Fibroblast of lung (primary cell): ENCODE measurements at regions not wholly inside any gene's neighbourhood (a gene's known extent, or its start where the extent isn't known, plus 50 kb on each side); places are given as distances from the start of the nearest gene placed in this dataset.

ENCODE experiments used
- DNase-seq, 2 donors: peaks; one replicate each; pipeline versions ENCODE4 v3.0.0 to v3.0.0-alpha.2; 2010; ENCODE audit warnings: low read depth in 2 of 2
- H2AFZ ChIP-seq: 2 replicates; pipeline ENCODE4 v1.5.1; 2012; ENCODE audit warnings: low read length, control low read depth, inconsistent platforms
- H3K27ac ChIP-seq: 2 replicates; pipeline ENCODE4 v1.5.1; 2011; ENCODE audit warnings: low read length, control low read depth; ENCODE audit not compliant: insufficient read depth
- H3K27me3 ChIP-seq: 2 replicates; pipeline ENCODE4 v1.5.1; 2011; ENCODE audit warnings: mild to moderate bottlenecking, low read length; ENCODE audit not compliant: control insufficient read depth, insufficient read depth
- H3K36me3 ChIP-seq: 2 replicates; pipeline ENCODE4 v1.5.1; 2011; ENCODE audit warnings: low read length; ENCODE audit not compliant: control insufficient read depth, insufficient read depth
- H3K4me1 ChIP-seq: 2 replicates; pipeline ENCODE4 v1.5.1; 2011; ENCODE audit warnings: low read length; ENCODE audit not compliant: control insufficient read depth, insufficient read depth; ENCODE audit errors: extremely low read depth
- H3K4me2 ChIP-seq: 2 replicates; pipeline ENCODE4 v1.5.1; 2011; ENCODE audit warnings: low read length, control low read depth; ENCODE audit not compliant: insufficient read depth; ENCODE audit errors: extremely low read depth
- H3K4me3 ChIP-seq, 4 experiments: fragments of 200-600 bp in 1 of 4; sonication (generic) in 1 of 4; replicated peaks in 1 of 4; 2 replicates each; pipeline ENCODE4 v1.5.1; 2011 to 2016; ENCODE audit warnings: low read length in 4 of 4, low read depth in 3 of 4, mild to moderate bottlenecking in 3 of 4, control low read depth in 2 of 4, inconsistent platforms in 1 of 4, mixed read lengths in 1 of 4; ENCODE audit not compliant: insufficient read depth in 1 of 4; ENCODE audit errors: control extremely low read depth in 1 of 4
- H3K79me2 ChIP-seq: 2 replicates; pipeline ENCODE4 v1.5.1; 2012; ENCODE audit warnings: mild to moderate bottlenecking, low read length, inconsistent platforms; ENCODE audit not compliant: control insufficient read depth, insufficient read depth
- H3K9ac ChIP-seq: 2 replicates; pipeline ENCODE4 v1.5.1; 2011; ENCODE audit warnings: mild to moderate bottlenecking, low read length, control low read depth; ENCODE audit not compliant: insufficient read depth
- H3K9me3 ChIP-seq: 2 replicates; pipeline ENCODE4 v1.5.1; 2012; ENCODE audit warnings: low read depth, low read length; ENCODE audit not compliant: control insufficient read depth, insufficient read depth
- H4K20me1 ChIP-seq: 2 replicates; pipeline ENCODE4 v1.5.1; 2011; ENCODE audit warnings: low read length; ENCODE audit not compliant: control insufficient read depth, insufficient read depth; ENCODE audit errors: extremely low read depth
- CTCF ChIP-seq, 2 donors: IDR thresholded peaks in 1 of 2; conservative IDR thresholded peaks in 1 of 2; 1 replicate in 1 of 2; 2 replicates in 1 of 2; pipeline ENCODE4 v1.5.1; 2011 to 2012; ENCODE audit warnings: low read length in 2 of 2, control low read depth in 1 of 2, inconsistent platforms in 1 of 2, low read depth in 1 of 2, mild to moderate bottlenecking in 1 of 2
- EZH2 ChIP-seq: IDR thresholded peaks from 2 replicates; pipeline ENCODE4 v1.5.1; 2012; ENCODE audit warnings: low read length, control low read depth, mild to moderate bottlenecking; ENCODE audit errors: missing control alignments

GRCh38 chr13:34224877-34225276, 406.9 kb downstream of the RFC3 start:
- peak in 1 of 2 donors; percentile 58 for DNase-seq
- no peaks in the 10 kb centered on the region for H3K27me3 ChIP-seq
- H3K36me3 ChIP-seq, result no peaks in the 10 kb centered on the region
- TF ChIP-seq EZH2 (no peak), CTCF (conservative IDR thresholded peaks at IDR 0.05 in 1 of 2, IDR thresholded peaks at IDR 0.05 in 1 of 2; ENCODE audit: low read depth in 1 of 2, low read length in 2 of 2) (no peak)
- H3K27ac ChIP-seq, result no peak overlapping the region
- no peak overlapping the region for H3K4me2 ChIP-seq
- no peak overlapping the region for H3K9ac ChIP-seq
- H3K79me2 ChIP-seq, result no peaks in the 10 kb centered on the region
- H3K9me3 ChIP-seq, result no peaks in the 10 kb centered on the region
- no peak overlapping the region for H3K4me3 ChIP-seq
- no peak overlapping the region for H2AFZ ChIP-seq
- no peaks in the 10 kb centered on the region for H3K4me1 ChIP-seq
- no peaks in the 10 kb centered on the region for H4K20me1 ChIP-seq

GRCh38 chr13:34230271-34230670, 412.3 kb downstream of the RFC3 start:
- DNase-seq, result no peak
- TF ChIP-seq EZH2 (no peak), CTCF (conservative IDR thresholded peaks at IDR 0.05 in 1 of 2, IDR thresholded peaks at IDR 0.05 in 1 of 2; ENCODE audit: low read depth in 1 of 2, low read length in 2 of 2) (no peak)
- Histone ChIP-seq H3K27ac (no peak overlapping the region), H4K20me1 (no peaks in the 10 kb centered on the region), H3K79me2 (no peaks in the 10 kb centered on the region), H3K9ac (no peak overlapping the region), H2AFZ (no peak overlapping the region), H3K9me3 (no peaks in the 10 kb centered on the region), H3K4me1 (no peaks in the 10 kb centered on the region), H3K27me3 (no peaks in the 10 kb centered on the region), H3K4me3 (no peak overlapping the region), H3K4me2 (no peak overlapping the region), H3K36me3 (no peaks in the 10 kb centered on the region)

GRCh38 chr13:34241332-34241731, 423.4 kb downstream of the RFC3 start:
- Histone ChIP-seq H2AFZ (no peak overlapping the region), H3K27me3 (no peaks in the 10 kb centered on the region), H3K4me3 (no peak overlapping the region), H4K20me1 (no peaks in the 10 kb centered on the region), H3K36me3 (no peaks in the 10 kb centered on the region), H3K27ac (no peak overlapping the region), H3K9ac (no peak overlapping the region), H3K4me2 (no peak overlapping the region), H3K9me3 (no peaks in the 10 kb centered on the region), H3K79me2 (no peaks in the 10 kb centered on the region), H3K4me1 (no peaks in the 10 kb centered on the region)
- DNase-seq, result no peak
- no peak for TF ChIP-seq EZH2
- no peak for TF ChIP-seq CTCF (conservative IDR thresholded peaks at IDR 0.05 in 1 of 2, IDR thresholded peaks at IDR 0.05 in 1 of 2; ENCODE audit: low read depth in 1 of 2, low read length in 2 of 2)
